ENCODE measurements at regions not wholly inside any gene's neighbourhood (a gene's known extent, or its start where the extent isn't known, plus 50 kb on each side); places are given as distances from the start of the nearest gene placed in this dataset.

GRCh38 chrX:115449742-115450141 is 111.2 kb upstream of the PLS3 start:
- no peak for DNase-seq
- no peak for TF ChIP-seq CTCF (IDR thresholded peaks at IDR 0.05; ENCODE audit: low read depth, low read length)
- H3K27me3 ChIP-seq (ENCODE audit: insufficient read depth, low read depth, severe bottlenecking): peaks cover 3% of the 10 kb centered on the region
- H3K27ac ChIP-seq: no peak overlapping the region
- H3K36me3 ChIP-seq: no peaks in the 10 kb centered on the region
- no peak overlapping the region for H3K4me3 ChIP-seq (ENCODE audit: low read depth, low read length)
- H3K9me3 ChIP-seq (ENCODE audit: severe bottlenecking): no peaks in the 10 kb centered on the region

- Histone ChIP-seq H3K36me3 (no peaks in the 10 kb centered on the region), H3K27me3 (ENCODE audit: insufficient read depth, low read depth, severe bottlenecking) (peaks cover 8% of the 10 kb centered on the region), H3K4me3 (ENCODE audit: low read depth, low read length) (no peak overlapping the region), H3K27ac (no peak overlapping the region), H3K9me3 (ENCODE audit: severe bottlenecking) (no peaks in the 10 kb centered on the region)
- no peak for TF ChIP-seq CTCF (IDR thresholded peaks at IDR 0.05; ENCODE audit: low read depth, low read length)
- DNase-seq: no peak
These were observed 108.7 kb upstream of the PLS3 start for GRCh38 chrX:115452251-115452650.

- Histone ChIP-seq H3K4me3 (ENCODE audit: low read depth, low read length) (no peak overlapping the region), H3K27me3 (ENCODE audit: insufficient read depth, low read depth, severe bottlenecking) (peaks cover 6% of the 10 kb centered on the region), H3K9me3 (ENCODE audit: severe bottlenecking) (no peaks in the 10 kb centered on the region), H3K27ac (no peak overlapping the region), H3K36me3 (no peaks in the 10 kb centered on the region)
- DNase-seq: no peak
- TF ChIP-seq CTCF (IDR thresholded peaks at IDR 0.05; ENCODE audit: low read depth, low read length): no peak
These were observed 100.8 kb upstream of the PLS3 start for GRCh38 chrX:115459883-115460880.

- no peak for DNase-seq
- Histone ChIP-seq H3K4me3 (ENCODE audit: low read depth, low read length) (no peak overlapping the region), H3K27me3 (ENCODE audit: insufficient read depth, low read depth, severe bottlenecking) (peaks cover 3% of the 10 kb centered on the region), H3K27ac (no peak overlapping the region), H3K36me3 (no peaks in the 10 kb centered on the region), H3K9me3 (ENCODE audit: severe bottlenecking) (no peaks in the 10 kb centered on the region)
- no peak for TF ChIP-seq CTCF (IDR thresholded peaks at IDR 0.05; ENCODE audit: low read depth, low read length)
These were observed 98.6 kb upstream of the PLS3 start for GRCh38 chrX:115462406-115462805.

GRCh38 chrX:115467961-115468360 is 93.0 kb upstream of the PLS3 start:
- H3K9me3 ChIP-seq (ENCODE audit: severe bottlenecking): peaks cover 4% of the 10 kb centered on the region
- no peak overlapping the region for H3K4me3 ChIP-seq (ENCODE audit: low read depth, low read length)
- H3K36me3 ChIP-seq: no peaks in the 10 kb centered on the region
- H3K27me3 ChIP-seq (ENCODE audit: insufficient read depth, low read depth, severe bottlenecking): peaks cover 6% of the 10 kb centered on the region
- no peak overlapping the region for H3K27ac ChIP-seq
- no peak for DNase-seq
- TF ChIP-seq CTCF (IDR thresholded peaks at IDR 0.05; ENCODE audit: low read depth, low read length): no peak
